ENCODE measurements at regions not wholly inside any gene's neighbourhood (a gene's known extent, or its start where the extent isn't known, plus 50 kb on each side); places are given as distances from the start of the nearest gene placed in this dataset.

DNA sequence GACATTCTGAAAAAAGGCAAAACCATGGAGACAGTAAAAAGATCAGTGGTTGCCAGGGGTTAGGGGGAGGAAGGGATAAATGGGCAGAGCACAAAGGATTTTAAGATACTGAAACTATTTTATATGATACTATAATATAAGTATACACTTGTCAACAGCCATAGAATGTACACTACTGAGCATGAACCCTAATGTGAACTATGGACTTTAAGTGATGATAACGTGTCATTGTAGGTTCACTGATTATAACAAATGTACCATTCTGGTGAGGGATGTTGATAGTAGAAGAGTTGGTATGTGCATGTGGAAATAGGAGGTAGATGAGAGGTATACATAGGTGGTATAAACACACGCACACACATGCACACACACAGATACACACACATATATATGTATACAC, 241.6 kb downstream of the NOL4 start:
- H3K4me3 ChIP-seq (replicated peaks in 1 of 4; ENCODE audit: control extremely low read depth in 1 of 4, insufficient read depth in 1 of 4, low read depth in 3 of 4, low read length in 4 of 4): no peak overlapping the region
- no peak overlapping the region for H3K27ac ChIP-seq (ENCODE audit: insufficient read depth, low read length)
- DNase-seq (ENCODE audit: low read depth in 2 of 2): no peak
- H3K9ac ChIP-seq (ENCODE audit: insufficient read depth, low read length): no peak overlapping the region
- no peaks in the 10 kb centered on the region for H3K36me3 ChIP-seq (ENCODE audit: control insufficient read depth, insufficient read depth, low read length)
- H3K79me2 ChIP-seq (ENCODE audit: control insufficient read depth, insufficient read depth, low read length): no peaks in the 10 kb centered on the region
- H3K27me3 ChIP-seq (ENCODE audit: control insufficient read depth, insufficient read depth, low read length): no peaks in the 10 kb centered on the region
- H3K4me2 ChIP-seq (ENCODE audit: extremely low read depth, insufficient read depth, low read length): no peak overlapping the region
- no peak overlapping the region for H2AFZ ChIP-seq (ENCODE audit: low read length)
- H4K20me1 ChIP-seq (ENCODE audit: control insufficient read depth, extremely low read depth, insufficient read depth, low read length): no peaks in the 10 kb centered on the region
- TF ChIP-seq EZH2 (IDR thresholded peaks at IDR 0.05; ENCODE audit: low read length, missing control alignments): no peak
- TF ChIP-seq, protein P1, sequence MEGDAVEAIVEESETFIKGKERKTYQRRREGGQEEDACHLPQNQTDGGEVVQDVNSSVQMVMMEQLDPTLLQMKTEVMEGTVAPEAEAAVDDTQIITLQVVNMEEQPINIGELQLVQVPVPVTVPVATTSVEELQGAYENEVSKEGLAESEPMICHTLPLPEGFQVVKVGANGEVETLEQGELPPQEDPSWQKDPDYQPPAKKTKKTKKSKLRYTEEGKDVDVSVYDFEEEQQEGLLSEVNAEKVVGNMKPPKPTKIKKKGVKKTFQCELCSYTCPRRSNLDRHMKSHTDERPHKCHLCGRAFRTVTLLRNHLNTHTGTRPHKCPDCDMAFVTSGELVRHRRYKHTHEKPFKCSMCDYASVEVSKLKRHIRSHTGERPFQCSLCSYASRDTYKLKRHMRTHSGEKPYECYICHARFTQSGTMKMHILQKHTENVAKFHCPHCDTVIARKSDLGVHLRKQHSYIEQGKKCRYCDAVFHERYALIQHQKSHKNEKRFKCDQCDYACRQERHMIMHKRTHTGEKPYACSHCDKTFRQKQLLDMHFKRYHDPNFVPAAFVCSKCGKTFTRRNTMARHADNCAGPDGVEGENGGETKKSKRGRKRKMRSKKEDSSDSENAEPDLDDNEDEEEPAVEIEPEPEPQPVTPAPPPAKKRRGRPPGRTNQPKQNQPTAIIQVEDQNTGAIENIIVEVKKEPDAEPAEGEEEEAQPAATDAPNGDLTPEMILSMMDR (conservative IDR thresholded peaks at IDR 0.05 in 1 of 2, IDR thresholded peaks at IDR 0.05 in 1 of 2; ENCODE audit: low read depth in 1 of 2, low read length in 2 of 2): no peak
- H3K9me3 ChIP-seq (ENCODE audit: control insufficient read depth, insufficient read depth, low read depth, low read length): no peaks in the 10 kb centered on the region
- H3K4me1 ChIP-seq (ENCODE audit: control insufficient read depth, extremely low read depth, insufficient read depth, low read length): no peaks in the 10 kb centered on the region

DNA sequence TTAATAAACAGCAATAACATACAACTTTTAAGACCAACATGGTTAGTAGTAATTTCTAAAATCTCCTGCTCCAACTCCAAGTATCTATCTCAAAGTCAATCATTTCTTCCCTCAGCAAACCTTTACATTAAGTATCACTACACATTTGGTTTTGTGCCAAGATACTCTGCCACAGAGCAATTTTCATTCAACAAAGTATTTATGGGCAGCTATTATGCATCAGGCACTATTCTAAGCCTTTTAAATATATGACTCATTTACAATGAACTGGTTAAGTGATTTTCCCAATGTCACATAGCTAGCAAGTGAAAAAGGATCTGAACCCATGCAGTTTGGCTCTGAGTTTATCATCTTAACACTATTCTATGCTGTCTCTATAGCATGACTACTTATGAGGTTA, 264.3 kb downstream of the NOL4 start:
- Histone ChIP-seq H3K9ac (ENCODE audit: insufficient read depth, low read length) (no peak overlapping the region), H3K27ac (ENCODE audit: insufficient read depth, low read length) (no peak overlapping the region), H3K9me3 (ENCODE audit: control insufficient read depth, insufficient read depth, low read depth, low read length) (no peaks in the 10 kb centered on the region), H4K20me1 (ENCODE audit: control insufficient read depth, extremely low read depth, insufficient read depth, low read length) (no peaks in the 10 kb centered on the region), H3K4me2 (ENCODE audit: extremely low read depth, insufficient read depth, low read length) (no peak overlapping the region), H3K36me3 (ENCODE audit: control insufficient read depth, insufficient read depth, low read length) (no peaks in the 10 kb centered on the region), H2AFZ (ENCODE audit: low read length) (no peak overlapping the region), H3K4me3 (replicated peaks in 1 of 4; ENCODE audit: control extremely low read depth in 1 of 4, insufficient read depth in 1 of 4, low read depth in 3 of 4, low read length in 4 of 4) (no peak overlapping the region), H3K79me2 (ENCODE audit: control insufficient read depth, insufficient read depth, low read length) (no peaks in the 10 kb centered on the region), H3K27me3 (ENCODE audit: control insufficient read depth, insufficient read depth, low read length) (no peaks in the 10 kb centered on the region), H3K4me1 (ENCODE audit: control insufficient read depth, extremely low read depth, insufficient read depth, low read length) (no peaks in the 10 kb centered on the region)
- TF ChIP-seq, protein P1 (conservative IDR thresholded peaks at IDR 0.05 in 1 of 2, IDR thresholded peaks at IDR 0.05 in 1 of 2; ENCODE audit: low read depth in 1 of 2, low read length in 2 of 2): no peak
- no peak for TF ChIP-seq EZH2 (IDR thresholded peaks at IDR 0.05; ENCODE audit: low read length, missing control alignments)
- peak in 1 of 2 donors; percentile 2 for DNase-seq (ENCODE audit: low read depth in 2 of 2)

DNA sequence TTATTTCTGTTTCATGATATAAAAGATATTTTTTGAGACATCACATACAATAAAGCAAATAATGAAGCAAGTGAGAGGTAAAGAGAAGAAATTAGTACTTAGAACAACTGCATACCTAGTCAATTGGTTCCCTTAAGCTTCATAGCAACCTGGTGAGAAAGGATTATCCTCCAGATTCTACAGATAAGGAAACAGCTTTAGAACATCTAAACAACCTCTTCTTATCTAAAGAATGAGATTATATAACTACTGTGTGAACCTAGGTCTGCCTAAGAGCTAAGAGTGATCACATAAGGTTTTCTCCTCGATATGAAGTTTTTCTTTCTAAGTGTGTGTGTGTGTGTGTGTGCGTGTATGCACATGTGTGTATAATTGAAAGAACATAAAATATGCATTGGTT, 265.1 kb downstream of the NOL4 start:
- Histone ChIP-seq H3K27ac (ENCODE audit: insufficient read depth, low read length) (no peak overlapping the region), H3K27me3 (ENCODE audit: control insufficient read depth, insufficient read depth, low read length) (no peaks in the 10 kb centered on the region), H3K9ac (ENCODE audit: insufficient read depth, low read length) (no peak overlapping the region), H3K4me1 (ENCODE audit: control insufficient read depth, extremely low read depth, insufficient read depth, low read length) (no peaks in the 10 kb centered on the region), H4K20me1 (ENCODE audit: control insufficient read depth, extremely low read depth, insufficient read depth, low read length) (no peaks in the 10 kb centered on the region), H3K4me2 (ENCODE audit: extremely low read depth, insufficient read depth, low read length) (no peak overlapping the region), H3K79me2 (ENCODE audit: control insufficient read depth, insufficient read depth, low read length) (no peaks in the 10 kb centered on the region), H3K36me3 (ENCODE audit: control insufficient read depth, insufficient read depth, low read length) (no peaks in the 10 kb centered on the region), H3K4me3 (replicated peaks in 1 of 4; ENCODE audit: control extremely low read depth in 1 of 4, insufficient read depth in 1 of 4, low read depth in 3 of 4, low read length in 4 of 4) (no peak overlapping the region), H2AFZ (ENCODE audit: low read length) (no peak overlapping the region), H3K9me3 (ENCODE audit: control insufficient read depth, insufficient read depth, low read depth, low read length) (no peaks in the 10 kb centered on the region)
- no peak for TF ChIP-seq EZH2 (IDR thresholded peaks at IDR 0.05; ENCODE audit: low read length, missing control alignments)
- TF ChIP-seq, protein P1 (conservative IDR thresholded peaks at IDR 0.05 in 1 of 2, IDR thresholded peaks at IDR 0.05 in 1 of 2; ENCODE audit: low read depth in 1 of 2, low read length in 2 of 2): no peak
- no peak for DNase-seq (ENCODE audit: low read depth in 2 of 2)
